Hepatocyte (in vitro differentiated cells): ENCODE measurements at regions not wholly inside any gene's neighbourhood (a gene's known extent, or its start where the extent isn't known, plus 50 kb on each side); places are given as distances from the start of the nearest gene placed in this dataset.

Experiments used
- DNase-seq: peaks from one replicate; pipeline ENCODE4 v3.0.0-alpha.2; 2016; ENCODE audit warnings: low spot score
- H2AFZ ChIP-seq: fragments of 200-600 bp; sonication (generic); 2 replicates; pipeline ENCODE4 v1.6.0; 2016; ENCODE audit warnings: antibody characterized with exemption, mild to moderate bottlenecking
- H3K27ac ChIP-seq: fragments of 200-600 bp; sonication (generic); 2 replicates; pipeline ENCODE4 v1.5.1; 2016; ENCODE audit warnings: mild to moderate bottlenecking
- H3K27me3 ChIP-seq: fragments of 200-600 bp; sonication (generic); 2 replicates; pipeline ENCODE4 v1.6.1; 2016
- H3K36me3 ChIP-seq: fragments of 200-600 bp; sonication (generic); replicated peaks from 2 replicates; pipeline ENCODE4 v1.5.1; 2016; ENCODE audit warnings: low read depth; ENCODE audit not compliant: insufficient read depth
- H3K4me1 ChIP-seq: fragments of 200-600 bp; sonication (generic); 2 replicates; pipeline ENCODE4 v1.5.1; 2016; ENCODE audit warnings: mild to moderate bottlenecking, moderate library complexity; ENCODE audit not compliant: insufficient read depth
- H3K4me2 ChIP-seq: fragments of 200-600 bp; sonication (generic); 2 replicates; pipeline ENCODE4 v1.6.0; 2016
- H3K4me3 ChIP-seq: fragments of 200-600 bp; sonication (generic); 2 replicates; pipeline ENCODE4 v1.5.1; 2016; ENCODE audit warnings: mild to moderate bottlenecking
- H3K79me2 ChIP-seq: fragments of 200-600 bp; sonication (generic); 2 replicates; pipeline ENCODE4 v1.6.0; 2017; ENCODE audit warnings: mild to moderate bottlenecking
- H3K9me2 ChIP-seq: fragments of 200-600 bp; sonication (generic); replicated peaks from 2 replicates; pipeline ENCODE4 v1.6.0; 2017; ENCODE audit warnings: mild to moderate bottlenecking; ENCODE audit not compliant: insufficient read depth
- H3K9me3 ChIP-seq: fragments of 200-600 bp; sonication (generic); 2 replicates; pipeline ENCODE4 v1.5.1; 2016; ENCODE audit warnings: low read depth, mild to moderate bottlenecking
- H4K20me1 ChIP-seq: fragments of 200-600 bp; sonication (generic); 2 replicates; pipeline ENCODE4 v1.6.0; 2016; ENCODE audit warnings: mild to moderate bottlenecking; ENCODE audit not compliant: insufficient read depth, poor library complexity, severe bottlenecking
- CTCF ChIP-seq: fragments of 200-600 bp; sonication (generic); IDR thresholded peaks from 2 replicates; pipeline ENCODE4 v1.5.1; 2016; ENCODE audit warnings: antibody characterized with exemption, mild to moderate bottlenecking; ENCODE audit not compliant: poor library complexity
- EZH2 ChIP-seq: fragments of 200-600 bp; sonication (generic); IDR thresholded peaks from 2 replicates; pipeline ENCODE4 v1.6.1; 2016; ENCODE audit warnings: antibody characterized with exemption, mild to moderate bottlenecking, borderline replicate concordance
- EZH2phosphoT487 ChIP-seq: fragments of 200-600 bp; sonication (generic); IDR thresholded peaks from one replicate; pipeline ENCODE4 v1.6.1; 2018; ENCODE audit warnings: antibody characterized with exemption, mild to moderate bottlenecking, low read depth, moderate library complexity; ENCODE audit not compliant: unreplicated experiment, severe bottlenecking
- WGBS: methylation state at CpG from one replicate; pipeline ENCODE4 v1.1.6; 2016; ENCODE audit warnings: low lambda C conversion rate; ENCODE audit errors: missing lambda C conversion rate; 5-methylcytosine and 5-hydroxymethylcytosine counted together

- 77% methylated on average over 3 of the region's 3 CpGs for WGBS
- Histone ChIP-seq H3K36me3 (no peaks in the 10 kb centered on the region), H3K9me3 (no peaks in the 10 kb centered on the region)
Measured at GRCh38 chr3:6571448-6571847, 289.5 kb upstream of the GRM7 start.

GRCh38 chr3:6577584-6577983 lies 283.3 kb upstream of the GRM7 start:
- Histone ChIP-seq H3K36me3 (no peaks in the 10 kb centered on the region), H3K79me2 (no peaks in the 10 kb centered on the region), H4K20me1 (no peaks in the 10 kb centered on the region), H3K4me1 (no peaks in the 10 kb centered on the region), H3K4me2 (no peak overlapping the region), H3K4me3 (no peak overlapping the region), H3K9me3 (no peaks in the 10 kb centered on the region), H3K27me3 (no peaks in the 10 kb centered on the region), H2AFZ (no peak overlapping the region), H3K27ac (no peak overlapping the region), H3K9me2 (no peaks in the 10 kb centered on the region)
- TF ChIP-seq CTCF: no peak
- no peak for TF ChIP-seq EZH2phosphoT487
- TF ChIP-seq EZH2: no peak
- DNase-seq: no peak

More at GRCh38 chr3:6571448-6571847, 289.5 kb upstream of the GRM7 start:
- Histone ChIP-seq H3K27me3 (no peaks in the 10 kb centered on the region), H3K9me2 (no peaks in the 10 kb centered on the region), H3K4me2 (no peak overlapping the region), H3K79me2 (no peaks in the 10 kb centered on the region), H4K20me1 (no peaks in the 10 kb centered on the region), H2AFZ (no peak overlapping the region), H3K4me3 (no peak overlapping the region), H3K27ac (no peak overlapping the region), H3K4me1 (no peaks in the 10 kb centered on the region)
- DNase-seq: peak; percentile 4
- TF ChIP-seq EZH2 (no peak), EZH2phosphoT487 (no peak), CTCF (no peak)

- H3K27me3 ChIP-seq: no peaks in the 10 kb centered on the region
- no peak overlapping the region for H3K4me2 ChIP-seq
- H3K36me3 ChIP-seq: no peaks in the 10 kb centered on the region
- 93% methylated on average over 1 of the region's 1 CpG for WGBS
- no peaks in the 10 kb centered on the region for H3K9me2 ChIP-seq
- TF ChIP-seq CTCF (no peak), EZH2 (no peak), EZH2phosphoT487 (no peak)
- H3K79me2 ChIP-seq: no peaks in the 10 kb centered on the region
- no peak for DNase-seq
- H3K4me3 ChIP-seq: no peak overlapping the region
- H2AFZ ChIP-seq: no peak overlapping the region
- no peaks in the 10 kb centered on the region for H3K9me3 ChIP-seq
- no peaks in the 10 kb centered on the region for H3K4me1 ChIP-seq
- H4K20me1 ChIP-seq: no peaks in the 10 kb centered on the region
- no peak overlapping the region for H3K27ac ChIP-seq
Measured at GRCh38 chr3:6578526-6578925, 282.4 kb upstream of the GRM7 start.

GRCh38 chr3:6580808-6581207 lies 280.1 kb upstream of the GRM7 start:
- Histone ChIP-seq H3K79me2 (no peaks in the 10 kb centered on the region), H3K27me3 (no peaks in the 10 kb centered on the region), H3K9me3 (no peaks in the 10 kb centered on the region), H3K4me2 (no peak overlapping the region), H3K9me2 (no peaks in the 10 kb centered on the region), H3K36me3 (no peaks in the 10 kb centered on the region), H2AFZ (no peak overlapping the region), H3K4me1 (no peaks in the 10 kb centered on the region), H4K20me1 (no peaks in the 10 kb centered on the region), H3K27ac (no peak overlapping the region), H3K4me3 (no peak overlapping the region)
- WGBS: 84% methylated on average over 2 of the region's 2 CpGs
- no peak for DNase-seq
- TF ChIP-seq EZH2phosphoT487: no peak
- TF ChIP-seq CTCF: no peak
- TF ChIP-seq EZH2: no peak
